ENCODE measurements at regions not wholly inside any gene's neighbourhood (a gene's known extent, or its start where the extent isn't known, plus 50 kb on each side); places are given as distances from the start of the nearest gene placed in this dataset.

GRCh38 chr11:15525582-15525981, 410.9 kb downstream of the INSC start:
- no peak overlapping the region for H2BK5ac ChIP-seq (ENCODE audit: insufficient read length, low read length)
- Mint-ChIP-seq H3K27ac (no peak overlapping the region), H3K4me3 (no peak overlapping the region), H3K27me3 (ENCODE audit: low read depth) (no peaks in the 10 kb centered on the region), H3K4me1 (no peaks in the 10 kb centered on the region), H3K9me3 (peaks cover 26 to 30% of the 10 kb centered on the region in 2 experiments), H3K36me3 (ENCODE audit: insufficient read depth in 1 of 3, low read depth in 3 of 3) (peaks cover 11 to 34% (median 13%) of the 10 kb centered on the region in 3 experiments; a peak in 6 of 7 replicates)
- no peak overlapping the region for H3K18ac ChIP-seq (ENCODE audit: insufficient read length, low read depth, low read length)
- H2BK20ac ChIP-seq (ENCODE audit: low read depth, low read length, poor library complexity, severe bottlenecking), result no peak overlapping the region
- H2AFZ ChIP-seq (ENCODE audit: low read length), result no peak overlapping the region
- no peak for TF ChIP-seq CTCF (conservative IDR thresholded peaks at IDR 0.05)
- H3K9ac ChIP-seq (ENCODE audit: extremely low read depth, insufficient read length, low read length), result no peak overlapping the region
- no peaks in the 10 kb centered on the region for H3K23me2 ChIP-seq (ENCODE audit: insufficient read length, low read depth, low read length, poor library complexity, severe bottlenecking)
- H2BK15ac ChIP-seq (ENCODE audit: low read depth, low read length), result no peak overlapping the region
- no peak overlapping the region for H3K56ac ChIP-seq (ENCODE audit: insufficient read length, low read depth, low read length)
- H3K27ac ChIP-seq (ENCODE audit: insufficient read length, low read depth, low read length), result no peak overlapping the region
- WGBS (ENCODE audit: extremely low coverage, insufficient read length, low lambda C conversion rate), result no CpG with 5 or more reads among the region's 1 CpG
- H4K8ac ChIP-seq (replicated peaks; ENCODE audit: insufficient read length, low read depth, low read length), result no peak overlapping the region
- H2BK12ac ChIP-seq (ENCODE audit: insufficient read length, low read depth, low read length), result no peak overlapping the region
- no peak overlapping the region for H3K4me2 ChIP-seq (ENCODE audit: insufficient read depth, insufficient read length, low read length)
- H3K14ac ChIP-seq (ENCODE audit: insufficient read depth, low read length), result no peak overlapping the region
- no peaks in the 10 kb centered on the region for H4K20me1 ChIP-seq (ENCODE audit: control insufficient read depth, insufficient read depth, insufficient read length)
- H4K5ac ChIP-seq (ENCODE audit: insufficient read length, low read depth, low read length), result no peak overlapping the region
- no peaks in the 10 kb centered on the region for H3K79me2 ChIP-seq (ENCODE audit: insufficient read depth, low read length)
- no peak for DNase-seq
- no peaks in the 10 kb centered on the region for H3K27me3 ChIP-seq (ENCODE audit: insufficient read depth, low read length)
- H3K4ac ChIP-seq (ENCODE audit: low read depth, low read length), result no peak overlapping the region
- no peak overlapping the region for H4K91ac ChIP-seq (ENCODE audit: insufficient read length, low read depth, low read length)
- peaks cover 10% of the 10 kb centered on the region for H3K9me3 ChIP-seq (ENCODE audit: control insufficient read depth, low read depth, low read length)
- no peak overlapping the region for H2BK120ac ChIP-seq (ENCODE audit: low read depth, low read length, poor library complexity, severe bottlenecking)
- H2AK5ac ChIP-seq (ENCODE audit: insufficient read length, low read length), result no peak overlapping the region
- H3K79me1 ChIP-seq (ENCODE audit: insufficient read depth, low read depth, low read length, poor library complexity, severe bottlenecking), result no peaks in the 10 kb centered on the region
- no peak overlapping the region for H3K23ac ChIP-seq (ENCODE audit: insufficient read length, low read depth, low read length)
- H3T11ph ChIP-seq (ENCODE audit: low read length), result no peak overlapping the region
- H3K4me1 ChIP-seq (ENCODE audit: insufficient read depth, low read length), result no peaks in the 10 kb centered on the region

All from H9 (cell line).